GM03348 (cell line): ENCODE measurements at regions not wholly inside any gene's neighbourhood (a gene's known extent, or its start where the extent isn't known, plus 50 kb on each side); places are given as distances from the start of the nearest gene placed in this dataset.

Source experiments
- DNase-seq: peaks from one replicate; pipeline ENCODE4 v3.0.0; 2012; ENCODE audit warnings: low spot score

DNA sequence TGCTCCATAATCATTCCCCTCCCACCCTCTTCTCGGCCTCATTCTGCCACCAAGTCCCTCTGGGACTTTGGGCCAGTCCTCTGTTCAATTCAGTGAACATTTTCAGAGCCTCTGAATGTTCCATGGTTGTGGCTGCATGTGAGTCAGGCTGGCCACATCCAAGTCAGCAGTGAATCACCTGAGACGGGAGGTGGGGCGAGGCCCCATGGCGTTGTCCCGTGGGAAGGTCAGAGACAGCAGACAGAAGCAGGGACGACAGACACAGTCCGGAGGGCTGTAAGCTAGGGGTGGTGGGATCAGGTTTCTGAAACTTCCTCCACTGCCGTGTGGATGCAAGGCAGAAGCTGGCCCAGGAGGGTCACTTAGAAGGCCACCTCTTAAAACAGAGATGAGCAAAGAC, 324.8 kb downstream of the MN1 start:
- DNase-seq: peak; percentile 73

DNA sequence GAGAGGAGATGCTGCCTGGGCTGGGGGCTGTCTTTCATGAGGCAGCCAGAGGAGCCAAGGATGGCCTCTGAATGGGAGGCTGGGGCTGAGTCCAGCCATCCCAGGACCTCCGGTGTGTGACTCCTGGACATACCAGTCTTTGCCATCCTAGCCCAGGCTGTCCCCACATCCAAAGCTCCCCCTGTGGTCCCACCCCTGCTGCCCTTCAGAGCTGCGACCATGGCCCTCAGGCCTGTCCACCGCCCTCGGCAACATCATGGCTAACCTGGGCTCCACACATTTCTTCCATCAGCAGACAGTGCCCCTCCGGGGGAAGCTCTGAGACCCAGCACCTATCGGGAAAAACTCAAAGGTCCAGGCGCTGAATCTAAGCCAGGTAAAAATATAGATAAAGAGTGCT, 324.4 kb downstream of the MN1 start:
- no peak for DNase-seq

DNA sequence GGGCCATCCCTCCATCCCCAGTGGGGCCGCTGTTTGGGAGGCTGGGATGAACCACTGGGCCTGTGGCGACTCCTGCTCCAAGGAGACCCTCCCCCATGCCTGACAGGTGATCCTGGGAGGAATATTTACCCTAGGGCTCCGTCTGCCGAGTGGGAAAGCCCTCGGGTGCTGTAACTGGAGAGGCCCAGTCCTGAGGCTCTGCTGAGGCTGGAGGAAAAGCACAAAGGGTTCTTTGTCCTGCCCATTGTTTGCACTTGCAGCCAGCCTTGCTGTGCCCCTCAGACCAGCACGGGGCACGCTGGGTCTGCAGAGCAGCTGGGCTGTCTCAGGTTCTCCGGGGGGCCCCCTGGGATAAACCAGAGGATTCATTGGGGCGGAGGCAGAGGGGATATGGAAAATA, 321.1 kb downstream of the MN1 start:
- no peak for DNase-seq

DNA sequence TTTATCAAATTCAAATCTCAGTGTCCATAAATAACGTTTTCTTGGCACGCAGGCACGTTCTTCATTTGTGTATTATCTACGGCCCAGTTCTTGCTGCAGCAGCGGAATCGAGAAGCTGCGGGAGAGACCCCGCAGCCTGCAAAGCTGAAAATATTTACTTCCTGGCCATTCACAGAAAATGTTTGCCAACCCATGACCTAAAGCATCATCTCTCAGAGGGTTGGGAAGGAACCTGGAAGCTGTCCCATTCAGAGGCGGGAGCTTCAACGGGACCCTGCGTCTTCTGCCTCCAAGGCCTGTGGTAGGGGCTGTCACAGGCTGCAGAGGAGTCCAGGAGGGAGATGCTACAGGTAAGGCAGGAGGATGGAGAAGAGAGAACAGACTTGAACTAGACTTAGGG, 319.2 kb downstream of the MN1 start:
- DNase-seq: no peak

DNA sequence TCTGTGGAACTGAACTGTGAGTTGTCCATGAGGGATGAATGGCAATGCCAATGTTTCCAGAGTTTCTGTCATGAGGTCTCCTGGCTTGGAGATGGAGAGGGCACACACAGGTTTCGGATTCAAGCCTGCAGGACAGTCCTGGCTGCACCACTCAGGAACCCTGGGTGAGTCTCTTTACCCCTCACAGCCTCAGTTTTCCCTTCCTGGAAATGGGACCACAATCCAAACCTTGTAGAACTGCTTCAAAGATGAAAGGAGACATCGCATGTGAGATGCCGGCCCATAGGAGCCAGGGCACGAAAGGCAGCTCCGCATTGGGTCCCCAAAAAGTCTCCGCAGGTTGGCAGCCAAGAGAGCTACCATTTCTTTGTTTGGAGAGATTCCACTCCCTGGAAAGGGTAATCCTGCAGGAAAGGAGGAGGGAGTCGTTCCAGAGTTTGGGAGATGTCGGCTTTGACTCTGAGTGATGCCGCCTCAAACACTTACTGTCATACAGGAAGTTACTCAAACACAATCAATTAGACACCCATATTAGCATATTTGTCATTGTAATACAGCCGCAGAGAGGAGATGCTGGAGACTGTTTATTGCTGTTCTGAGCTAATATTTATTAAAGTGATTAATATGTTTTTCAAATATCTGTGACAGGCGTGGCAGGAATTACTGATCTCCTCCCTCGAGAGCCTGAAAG, 318.3 kb downstream of the MN1 start:
- no peak for DNase-seq

DNA sequence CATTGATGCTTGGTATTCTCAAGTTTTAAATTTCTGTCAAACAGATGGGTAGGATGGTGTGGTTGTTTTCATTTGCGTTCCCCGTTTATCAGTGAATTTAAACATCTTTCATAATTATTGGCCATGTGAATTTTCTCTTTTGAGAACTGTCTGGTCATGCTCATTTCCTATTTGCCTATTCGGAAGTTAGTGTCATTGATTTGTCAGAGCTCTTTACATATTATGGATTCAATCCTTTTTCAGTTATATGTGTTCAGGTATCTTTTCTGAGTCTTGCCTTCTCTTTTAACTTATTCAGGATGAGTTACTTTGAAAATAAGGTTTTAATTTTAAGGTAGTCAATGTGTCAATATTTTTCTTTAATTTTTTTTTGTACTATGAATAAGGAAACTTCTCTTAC, 315.7 kb downstream of the MN1 start:
- DNase-seq: no peak

DNA sequence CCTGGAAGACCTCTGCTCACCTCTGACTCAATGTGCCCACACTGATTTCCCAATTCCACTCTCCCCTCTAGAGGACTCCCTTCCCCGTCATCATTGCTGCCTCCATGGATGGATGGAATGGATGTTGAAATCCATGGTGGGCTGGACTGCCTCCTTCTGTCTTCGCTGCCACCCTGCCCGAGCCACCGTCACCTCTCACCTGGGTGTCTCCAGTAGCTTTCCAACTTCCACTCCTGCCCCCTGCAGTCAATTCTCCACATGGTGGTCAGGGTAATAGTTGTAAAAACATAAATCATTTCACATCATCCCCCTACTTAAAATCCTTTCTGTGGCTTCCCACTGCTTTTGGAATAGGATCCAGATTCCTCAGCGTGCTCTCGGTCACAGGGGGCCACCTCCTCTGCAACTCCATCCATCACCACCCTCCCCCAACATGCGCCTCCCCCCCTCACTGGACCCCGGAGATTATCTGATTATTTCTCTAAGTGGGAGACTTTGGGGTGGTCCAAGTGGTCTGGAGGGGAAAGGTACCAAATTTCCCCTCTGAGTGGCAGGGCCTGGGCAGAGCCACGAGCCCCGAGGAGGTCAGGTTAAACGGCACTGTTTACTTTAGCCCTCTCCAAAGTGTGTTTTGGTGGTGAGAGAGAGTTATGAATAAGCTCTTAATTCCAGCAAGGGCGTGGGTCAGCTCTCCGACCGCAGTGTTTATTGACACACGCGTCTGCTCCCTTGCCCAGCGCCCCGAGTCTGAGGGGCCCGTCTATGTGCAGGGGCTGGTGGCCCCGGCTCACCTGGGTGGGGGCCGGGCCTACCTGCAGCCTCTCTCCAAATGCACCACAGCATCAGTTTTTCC, 313.7 kb downstream of the MN1 start:
- peak; percentile 31 for DNase-seq

DNA sequence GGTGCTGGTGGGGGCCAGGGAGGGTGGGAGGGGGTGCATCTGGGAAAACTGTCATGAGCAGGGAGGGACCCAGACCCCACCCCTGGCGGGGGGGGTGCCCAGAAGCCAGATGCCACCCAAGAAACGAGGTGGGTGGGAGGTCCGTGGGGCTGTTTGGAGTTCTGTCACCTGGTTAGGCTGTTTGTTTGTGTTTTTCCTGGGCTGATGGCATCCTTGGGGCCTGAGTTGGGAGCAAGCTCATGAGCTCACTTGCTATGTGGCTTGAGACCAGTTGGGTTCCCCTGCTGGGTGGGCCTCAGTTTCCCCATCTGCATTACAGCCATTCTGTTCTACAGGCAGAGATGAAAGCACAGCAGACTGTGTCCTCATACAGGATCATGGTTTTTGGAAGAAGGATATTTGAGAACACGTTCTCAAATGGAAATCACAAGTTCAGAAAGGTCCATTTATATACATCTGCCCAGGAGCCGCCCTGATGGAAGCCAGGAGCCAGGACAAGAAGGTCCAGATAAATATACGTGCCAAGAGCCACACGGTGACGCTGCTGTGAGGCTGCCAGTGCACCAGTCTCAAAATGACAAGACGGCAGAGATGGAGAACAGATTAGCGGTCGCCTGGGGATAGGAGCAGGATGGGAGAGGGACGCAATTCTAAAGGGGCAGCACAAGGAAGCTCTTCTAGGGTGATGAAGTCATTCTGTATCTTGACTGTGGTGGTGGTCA, 312.9 kb downstream of the MN1 start:
- DNase-seq: peak; percentile 33

DNA sequence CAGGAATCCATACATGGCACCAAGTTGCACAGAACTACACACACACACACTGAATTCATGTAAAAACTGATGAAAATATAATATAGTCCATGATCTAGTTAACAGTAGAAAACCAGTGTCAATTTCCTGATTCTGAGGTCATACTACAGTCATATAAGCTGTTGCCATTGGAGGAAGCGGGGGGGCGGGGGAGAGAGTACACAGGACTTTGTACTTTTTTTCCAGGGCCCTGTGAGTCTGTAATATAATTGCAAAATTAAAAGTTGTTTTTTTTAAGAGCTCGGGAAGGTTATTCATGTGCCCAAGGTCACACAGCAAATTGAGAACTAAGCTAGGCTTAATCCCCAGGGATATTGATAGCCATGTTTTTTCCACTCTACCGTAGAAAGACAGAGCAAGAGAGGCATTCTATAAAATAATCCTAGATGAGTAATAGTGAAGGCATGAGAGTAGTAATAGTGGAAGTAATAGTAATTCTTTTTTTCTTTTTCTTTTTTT, 312.3 kb downstream of the MN1 start:
- DNase-seq: peak; percentile 57

DNA sequence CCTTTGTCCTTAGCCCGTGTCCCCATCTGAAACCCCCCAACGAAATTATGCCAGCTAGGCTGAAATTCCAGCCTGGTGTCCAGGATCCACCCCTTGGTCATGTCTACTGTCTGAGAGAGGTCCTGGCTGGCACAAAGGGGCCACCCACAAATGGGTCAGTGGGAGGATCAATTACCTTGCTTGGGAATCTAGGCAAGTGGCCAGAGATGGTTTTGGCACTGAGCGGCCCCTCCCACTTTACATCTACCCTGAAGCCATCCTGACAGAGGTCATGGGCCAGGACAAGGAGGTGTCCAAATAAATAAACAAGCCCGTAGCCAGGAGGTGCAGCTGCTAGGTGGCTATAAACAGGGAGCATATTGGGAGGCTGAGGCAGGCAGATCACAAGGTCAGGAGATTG, 311.5 kb downstream of the MN1 start:
- DNase-seq: no peak

DNA sequence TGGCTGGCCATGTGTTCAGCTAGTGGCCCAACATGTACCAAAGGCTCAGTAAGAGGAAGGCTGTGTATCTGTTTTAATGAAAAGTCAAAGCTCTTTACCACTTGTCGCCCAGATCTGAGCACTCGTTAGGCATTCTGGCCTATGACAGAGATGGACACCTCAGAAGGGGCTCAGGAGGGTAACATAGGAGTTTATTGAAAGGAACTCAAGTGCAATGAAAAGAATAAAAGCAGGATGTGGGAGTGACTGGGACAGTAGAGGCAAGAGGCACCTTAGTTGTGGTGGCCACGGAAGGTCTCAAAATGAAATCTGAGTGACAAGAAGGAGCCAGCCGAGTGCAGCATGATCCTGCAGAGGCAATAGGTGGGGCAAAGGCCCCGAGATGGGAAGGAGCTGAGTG, 309.7 kb downstream of the MN1 start:
- DNase-seq: no peak

DNA sequence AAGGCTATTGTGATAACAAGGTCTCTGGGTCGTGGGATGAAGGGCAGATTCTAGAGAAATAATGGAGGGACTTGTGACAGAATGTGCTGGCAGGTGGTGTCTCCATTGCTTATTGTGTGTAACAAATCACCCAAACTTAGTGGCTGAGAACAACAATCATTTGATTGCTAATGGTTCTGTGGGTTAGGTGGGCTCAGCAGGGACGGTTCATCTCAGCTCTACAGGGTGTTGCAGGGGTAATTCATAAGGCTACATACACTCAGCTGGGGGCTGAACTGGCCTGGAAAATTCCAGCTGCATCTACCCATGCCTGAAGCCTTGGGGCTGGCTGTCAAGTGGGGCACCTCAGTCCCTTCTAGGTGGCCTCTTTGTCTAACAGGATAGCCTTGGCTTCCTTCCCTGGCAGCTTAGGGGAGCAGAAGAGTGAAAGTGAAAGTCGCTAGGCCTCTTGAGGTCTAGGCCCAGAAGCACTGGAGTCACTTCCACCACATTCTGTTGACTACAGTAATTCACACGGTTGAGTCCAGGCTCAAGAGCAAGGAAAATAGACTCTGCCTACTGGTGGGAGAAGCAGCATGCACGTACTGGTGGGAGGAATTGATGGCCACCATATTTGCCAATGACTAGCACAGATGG, 308.9 kb downstream of the MN1 start:
- DNase-seq: no peak

DNA sequence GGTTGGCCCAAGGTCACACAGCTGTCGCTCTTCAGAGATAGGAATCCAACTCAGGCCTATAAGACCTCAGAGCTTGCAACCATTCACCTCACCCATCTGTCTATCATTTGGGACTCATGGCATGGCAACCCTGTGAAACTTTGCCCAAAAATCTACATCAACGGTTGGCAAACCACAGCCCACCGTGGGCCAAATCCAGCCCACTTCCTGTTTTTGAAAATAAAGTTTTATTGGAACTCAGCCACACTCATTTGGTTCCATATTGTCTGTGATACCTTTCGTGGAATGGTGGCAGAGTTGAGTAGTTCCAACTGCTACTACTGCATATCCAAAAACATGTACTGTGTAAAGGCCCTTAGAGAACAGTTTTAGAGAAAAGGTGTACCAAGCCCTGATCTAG, 307.8 kb downstream of the MN1 start:
- no peak for DNase-seq

DNA sequence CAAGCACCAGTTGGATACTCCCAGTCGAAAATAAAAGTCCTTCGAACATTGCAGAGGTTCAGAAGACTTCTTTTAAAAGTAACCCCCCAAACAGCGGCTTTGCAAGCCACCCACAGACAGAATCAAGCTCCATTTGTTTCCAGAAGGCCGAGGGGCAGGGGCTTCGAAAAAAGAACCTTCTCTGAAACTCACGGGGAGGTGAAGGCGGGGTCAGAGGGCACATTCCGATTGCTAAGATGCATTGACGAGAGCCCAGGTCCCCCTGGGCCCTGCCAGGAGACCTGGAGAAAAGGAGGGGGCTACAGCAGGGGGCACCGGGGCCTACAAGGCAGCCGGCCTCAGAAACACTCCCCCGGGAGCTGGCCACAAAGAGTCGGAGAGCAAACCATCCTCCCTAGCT, 306.8 kb downstream of the MN1 start:
- DNase-seq: no peak

DNA sequence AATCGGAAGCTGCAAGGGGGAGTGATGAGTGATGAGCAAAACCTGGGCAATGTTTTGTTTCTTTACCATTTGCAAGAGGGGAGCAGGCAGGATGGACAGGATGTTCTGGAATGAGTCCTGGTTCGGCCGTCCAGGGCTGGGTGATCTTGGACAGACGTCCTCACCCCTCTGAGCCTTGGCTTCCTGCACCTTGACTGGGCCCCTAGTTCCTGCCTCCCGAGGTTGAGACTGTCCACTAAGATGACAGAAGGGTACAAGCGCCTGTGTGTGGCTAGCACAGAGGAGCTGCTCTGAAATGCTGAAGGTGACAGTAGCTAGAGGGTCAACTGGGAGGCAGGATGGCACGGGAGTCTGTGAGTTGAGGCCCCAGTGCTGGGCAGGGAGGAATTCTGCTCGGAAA, 306.2 kb downstream of the MN1 start:
- no peak for DNase-seq

DNA sequence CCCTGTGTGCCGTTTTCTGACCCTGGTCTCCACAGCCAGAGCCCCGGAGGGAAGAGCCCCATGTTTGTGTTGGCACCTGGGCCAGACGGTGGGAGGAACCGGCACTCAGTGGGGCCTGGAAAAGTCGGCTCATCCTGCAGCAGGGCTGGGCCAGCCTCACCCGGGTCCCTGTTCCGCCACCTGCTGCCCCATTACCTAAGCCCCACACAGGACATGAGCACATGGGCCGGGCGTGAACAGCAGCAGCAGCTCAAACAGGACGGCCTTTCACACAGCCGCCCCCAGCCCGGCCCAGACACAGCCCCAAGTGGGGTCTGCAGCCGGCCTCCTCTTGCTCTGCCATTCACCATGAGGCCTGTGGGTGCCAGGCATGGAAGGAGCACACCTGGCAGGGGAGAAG, 302.4 kb downstream of the MN1 start:
- DNase-seq: no peak

DNA sequence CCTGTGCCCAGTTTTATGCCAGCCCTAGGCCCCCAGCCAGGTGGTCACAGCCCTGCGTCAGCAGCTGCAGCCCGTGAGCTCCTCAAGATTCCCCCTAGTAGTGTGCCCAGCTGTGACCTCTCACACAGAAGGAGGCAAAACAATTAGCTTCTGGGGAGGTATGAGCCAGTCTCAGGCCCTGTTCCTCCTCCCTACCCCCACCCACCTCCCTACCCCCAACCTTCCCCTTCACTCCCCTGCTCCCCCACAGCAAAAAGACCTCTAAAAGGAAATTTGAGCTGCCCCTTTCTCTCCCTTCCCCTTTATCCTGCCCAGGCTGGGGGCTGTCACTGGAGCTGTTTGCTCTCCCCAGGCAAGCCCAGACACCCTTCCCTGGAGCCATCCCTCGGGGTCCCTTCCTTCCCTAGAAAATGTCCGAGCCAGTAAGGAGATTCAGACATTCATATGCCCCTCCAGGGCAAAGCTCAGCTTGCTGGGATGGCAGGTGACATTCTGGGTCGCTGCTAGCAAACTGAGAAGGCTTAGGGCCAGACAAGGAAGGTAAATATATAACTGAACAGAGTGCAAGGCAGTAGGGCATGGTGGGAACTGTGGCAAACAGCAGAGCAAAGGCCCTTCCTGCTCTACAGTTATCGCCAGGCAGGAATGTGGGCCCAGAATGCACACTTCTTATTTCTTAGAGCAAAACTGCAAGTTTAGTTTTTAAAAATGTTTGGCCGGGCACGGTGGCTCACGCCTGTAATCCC, 300.2 kb downstream of the MN1 start:
- no peak for DNase-seq

DNA sequence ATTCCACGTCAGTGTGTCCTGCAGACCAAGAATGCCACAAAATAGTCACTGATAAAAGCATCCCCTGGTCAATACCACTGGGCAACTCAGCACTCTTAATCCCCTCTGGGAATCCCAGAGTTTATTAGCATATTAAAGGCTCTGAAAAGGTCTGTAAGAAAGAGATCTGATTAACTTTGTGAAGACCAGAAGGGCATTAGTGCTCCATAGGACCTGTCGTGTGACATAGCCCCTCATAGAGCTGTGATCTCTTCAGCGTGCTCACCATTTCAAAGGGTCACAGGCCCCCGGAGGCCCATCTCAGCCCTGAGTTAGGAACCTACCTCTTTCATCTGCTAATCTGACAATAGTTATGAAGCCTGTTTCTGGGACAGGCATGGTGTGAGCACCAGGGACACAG, 299.2 kb downstream of the MN1 start:
- no peak for DNase-seq

DNA sequence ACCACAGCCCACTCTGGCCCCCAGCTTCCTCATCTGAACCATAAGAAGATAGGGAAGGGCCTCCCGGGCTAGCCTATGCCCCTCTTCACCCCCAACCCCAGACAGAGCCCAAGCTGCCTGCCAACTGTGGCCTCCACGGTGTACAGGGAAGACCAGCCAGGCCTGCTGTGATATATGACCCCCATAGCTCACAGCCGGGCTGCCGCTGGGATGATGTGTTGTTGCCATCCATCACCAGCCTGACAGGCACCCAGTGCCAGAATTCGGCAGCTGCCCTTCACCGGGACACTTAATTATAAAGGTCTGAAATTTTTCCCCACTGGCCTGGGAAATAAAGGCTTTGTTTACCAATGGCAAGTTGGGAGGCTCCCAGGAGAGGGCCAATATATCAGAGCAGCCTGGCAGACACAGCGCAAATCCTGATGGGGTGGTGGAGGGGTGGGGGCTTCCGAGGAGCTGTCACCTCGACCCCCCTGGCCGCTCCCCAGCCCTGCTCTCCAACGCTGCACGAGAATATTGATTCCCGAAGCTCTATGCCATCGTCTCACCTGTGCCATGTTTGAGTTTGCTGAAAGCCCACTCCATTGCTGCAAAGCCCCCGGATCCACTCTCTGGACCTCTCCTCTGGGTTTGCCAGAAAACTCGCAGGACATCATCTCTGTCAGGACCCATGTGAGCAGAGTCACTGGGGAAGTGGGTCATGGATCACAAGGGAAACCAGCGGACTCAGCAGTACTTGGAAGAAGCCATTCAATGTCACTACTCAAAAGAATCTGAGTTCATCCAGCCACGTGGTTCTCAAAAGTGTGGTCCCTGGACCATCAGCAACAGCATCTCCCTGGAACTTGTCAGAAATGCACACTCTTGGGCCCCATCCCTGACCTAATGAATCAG, 296.9 kb downstream of the MN1 start:
- DNase-seq: no peak

DNA sequence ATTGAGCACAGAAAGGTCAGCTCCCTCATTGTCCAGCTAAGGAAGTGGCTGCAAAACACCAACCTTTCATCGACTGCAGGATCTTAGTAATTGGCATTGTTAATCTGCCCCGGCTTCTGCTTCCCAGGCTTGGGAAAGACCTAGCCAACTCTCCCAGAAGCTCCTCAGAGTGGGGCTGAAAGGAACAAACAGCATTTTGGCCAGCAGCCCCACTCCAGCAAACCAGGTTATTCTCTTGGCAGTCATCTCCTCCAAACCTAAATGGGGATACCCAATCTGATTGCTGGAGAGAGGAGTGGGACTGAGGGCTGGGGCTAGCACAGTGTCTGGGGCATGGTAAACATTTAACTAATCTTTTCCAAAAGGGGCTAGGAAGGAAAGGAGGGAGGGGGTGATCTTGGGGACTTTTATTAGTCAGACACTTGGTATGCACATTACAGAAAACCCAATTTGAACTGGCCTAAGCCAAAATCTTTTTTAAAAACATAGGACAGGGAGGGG, 294.4 kb downstream of the MN1 start:
- DNase-seq: peak; percentile 35
